Activated CD4-positive, alpha-beta T cell treated with anti-CD3 and anti-CD28 coated beads, Interleukin-2, amount 50 U/mL, for 16 hours (primary cell): ENCODE measurements at regions not wholly inside any gene's neighbourhood (a gene's known extent, or its start where the extent isn't known, plus 50 kb on each side); places are given as distances from the start of the nearest gene placed in this dataset.

ENCODE experiments used
- DNase-seq: peaks from one replicate; pipeline ENCODE4 v3.0.0-alpha.2; 2020

DNA sequence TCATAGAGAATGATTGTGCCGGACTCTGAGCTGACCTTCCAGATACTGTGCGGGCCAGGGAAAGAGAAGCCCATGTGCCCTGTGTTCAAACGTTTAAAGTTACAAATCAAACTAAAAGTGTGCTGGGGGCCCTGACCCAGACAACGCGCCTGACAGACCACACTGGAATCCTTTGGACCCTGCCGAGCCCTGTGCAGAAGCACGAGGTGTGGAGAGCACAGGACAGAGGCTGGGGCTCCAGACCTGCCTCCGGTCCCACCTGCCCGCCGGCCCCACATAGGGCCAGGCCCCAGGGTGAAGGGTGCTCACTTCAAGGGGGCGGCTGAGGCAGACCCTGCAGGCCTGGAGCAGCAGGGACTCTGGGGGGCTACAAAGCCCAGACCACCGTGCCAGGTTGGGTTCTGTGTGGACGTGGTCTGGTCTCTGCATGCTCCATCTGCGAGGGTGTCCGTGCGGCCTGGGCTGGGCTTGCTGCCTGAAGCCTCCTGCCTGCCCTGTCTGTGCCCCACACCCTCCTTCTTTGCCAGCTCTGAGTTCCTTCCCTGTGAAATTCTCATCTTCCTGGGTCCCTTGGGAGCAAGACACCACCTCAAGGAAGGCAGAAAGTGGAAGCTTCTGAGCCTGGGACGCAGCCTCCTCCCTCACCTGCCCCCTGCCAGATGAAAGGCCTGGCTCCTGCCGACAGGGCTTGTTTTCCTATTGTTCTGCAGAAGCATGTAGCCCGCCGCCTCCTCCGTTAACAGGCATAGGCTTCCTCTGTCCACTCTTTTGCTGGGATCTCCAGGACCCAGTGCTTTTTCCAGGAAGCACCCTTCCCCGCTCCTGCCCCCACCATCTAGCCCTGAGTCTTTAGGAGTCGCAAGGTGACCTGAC lies 186.2 kb downstream of the ERMARD start:
- DNase-seq: no peak

DNA sequence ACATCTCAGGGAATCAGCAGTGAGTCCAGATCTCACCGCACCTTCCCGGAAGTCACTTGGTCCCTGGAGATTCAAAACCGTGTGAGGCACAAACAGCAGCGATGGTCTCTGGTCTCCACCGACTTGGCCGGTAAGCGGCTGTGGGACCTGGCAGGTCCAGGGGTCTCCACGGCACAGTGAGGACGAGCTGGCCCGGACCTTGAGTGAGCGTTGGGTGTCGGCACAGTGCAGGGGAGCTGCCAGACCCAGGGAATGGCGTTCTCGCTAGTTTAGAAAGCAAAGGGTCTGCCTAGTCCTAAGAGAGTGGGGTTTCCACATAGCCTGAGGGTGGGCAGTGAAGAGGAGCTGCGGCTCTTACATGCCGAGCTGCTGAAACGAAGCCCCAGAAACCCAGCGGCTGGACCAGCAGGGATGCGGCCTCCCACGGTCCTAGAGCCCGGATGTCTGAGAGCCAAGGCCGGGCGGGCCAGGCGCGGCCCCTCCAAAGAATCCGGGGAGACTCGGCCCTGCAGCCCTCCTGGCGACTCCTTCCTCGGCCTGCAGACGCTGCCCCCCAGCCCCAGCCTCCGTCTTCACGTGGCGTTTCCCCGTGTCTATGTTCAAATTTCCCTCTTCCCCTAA lies 185.0 kb downstream of the ERMARD start:
- DNase-seq: no peak

DNA sequence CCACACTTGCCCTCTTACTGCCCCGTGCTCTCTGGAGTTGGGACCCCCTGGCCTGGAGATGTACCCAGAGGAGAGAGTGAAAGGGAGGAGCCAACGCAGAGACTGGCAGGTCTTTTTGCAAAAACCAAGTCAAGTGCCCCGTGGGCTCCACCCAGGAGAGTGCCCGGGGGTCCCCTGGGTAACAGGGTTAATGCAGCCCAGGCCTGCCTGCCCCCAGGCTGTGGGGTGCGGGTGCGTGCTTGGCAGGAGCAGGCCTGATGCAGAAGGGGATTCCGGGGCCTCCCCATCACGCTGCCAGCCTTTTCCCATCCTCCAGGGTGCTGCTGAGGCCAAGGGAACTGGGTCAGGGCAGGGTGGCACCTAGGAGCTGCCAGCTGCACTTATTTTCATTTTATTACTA lies 184.4 kb downstream of the ERMARD start:
- no peak for DNase-seq

DNA sequence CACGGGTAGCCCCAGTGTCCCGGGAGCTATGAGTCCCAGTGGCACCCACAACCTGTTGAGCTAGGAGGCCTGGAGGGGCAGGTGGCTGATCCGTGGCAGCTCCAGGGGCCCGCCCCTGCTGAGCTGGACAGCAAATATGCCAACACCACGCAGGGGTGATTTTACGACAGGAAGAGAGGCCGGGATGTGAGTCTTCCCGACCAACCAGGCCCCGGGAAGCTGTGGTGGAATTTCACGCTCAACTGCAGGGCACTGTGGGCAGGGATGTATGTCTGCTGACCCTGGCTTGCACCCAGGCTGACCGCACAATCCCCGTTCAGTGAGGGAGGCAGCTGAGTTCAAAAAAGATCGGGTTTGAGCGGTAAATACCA lies 183.9 kb downstream of the ERMARD start:
- DNase-seq: no peak

DNA sequence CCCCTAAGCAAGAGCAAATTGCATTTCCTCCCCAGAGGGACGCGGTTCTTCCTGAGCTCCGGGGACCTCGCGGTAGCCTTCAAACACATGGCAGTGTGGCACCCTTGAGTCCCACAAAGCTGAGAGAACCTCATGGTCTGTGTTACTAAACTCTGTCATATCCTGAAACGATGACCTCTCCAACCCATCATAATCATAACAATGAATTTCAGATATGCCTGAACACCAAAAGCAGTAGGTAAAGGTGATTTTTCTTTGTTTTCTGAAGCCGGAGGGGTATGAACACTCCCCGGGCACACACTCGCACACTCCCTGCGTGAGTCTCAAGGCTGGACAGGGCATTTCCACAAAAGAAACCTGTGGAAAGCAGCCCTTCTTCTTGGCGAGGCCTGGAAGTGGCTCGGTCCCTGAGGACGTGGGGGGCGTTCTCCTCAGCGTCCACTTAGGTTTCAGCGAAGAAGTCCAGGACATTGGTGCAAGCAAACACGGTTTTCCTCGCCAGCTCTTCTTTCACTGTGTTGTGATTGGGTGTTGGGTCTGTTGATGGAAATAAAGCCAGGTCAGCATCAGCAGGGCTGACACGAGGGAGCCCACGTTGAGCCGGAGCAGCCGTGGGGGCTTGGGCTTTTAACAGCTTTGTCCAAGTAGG lies 183.4 kb downstream of the ERMARD start:
- DNase-seq: no peak

DNA sequence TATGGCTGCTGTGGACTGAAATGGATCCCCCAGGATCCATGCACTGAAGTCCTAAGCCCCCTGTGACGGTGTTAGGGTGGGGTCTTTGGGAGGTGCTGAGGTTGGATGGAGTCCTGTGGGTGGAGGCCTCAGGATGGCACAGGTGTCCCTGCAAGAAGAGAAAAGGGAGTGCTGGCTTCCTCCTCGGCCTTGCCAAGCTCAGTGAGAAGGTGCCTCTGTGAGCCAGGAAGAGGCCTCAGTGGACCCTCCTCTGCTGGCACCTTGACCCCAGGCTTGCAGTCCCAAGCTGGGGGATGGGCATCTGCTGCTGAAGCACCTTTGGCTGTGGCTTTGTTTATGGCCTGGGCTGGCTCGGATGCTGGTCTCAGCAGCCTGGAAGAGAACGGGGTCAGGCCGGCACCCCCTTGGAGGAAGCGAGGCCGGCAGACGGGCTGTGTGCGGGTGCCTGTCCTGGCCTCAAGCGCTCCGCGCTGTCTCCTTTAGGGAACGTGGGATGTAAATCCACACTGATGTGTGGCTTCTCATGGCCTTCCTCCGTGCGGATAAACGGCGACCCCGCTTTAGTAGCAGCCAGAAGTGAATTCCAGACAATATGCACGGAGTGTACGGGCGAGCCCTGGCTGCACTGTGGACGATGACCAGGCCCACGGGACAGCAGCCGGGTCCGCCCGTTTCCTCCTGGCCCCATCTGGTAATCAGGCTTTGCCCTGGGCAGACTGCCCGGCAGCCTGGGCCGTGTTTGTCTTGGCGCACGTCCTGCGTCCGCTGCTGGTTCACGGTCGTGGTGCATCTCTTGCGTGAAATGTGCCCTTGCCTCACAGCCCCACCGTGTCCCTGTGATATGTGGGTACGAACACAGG lies 182.6 kb downstream of the ERMARD start:
- no peak for DNase-seq

DNA sequence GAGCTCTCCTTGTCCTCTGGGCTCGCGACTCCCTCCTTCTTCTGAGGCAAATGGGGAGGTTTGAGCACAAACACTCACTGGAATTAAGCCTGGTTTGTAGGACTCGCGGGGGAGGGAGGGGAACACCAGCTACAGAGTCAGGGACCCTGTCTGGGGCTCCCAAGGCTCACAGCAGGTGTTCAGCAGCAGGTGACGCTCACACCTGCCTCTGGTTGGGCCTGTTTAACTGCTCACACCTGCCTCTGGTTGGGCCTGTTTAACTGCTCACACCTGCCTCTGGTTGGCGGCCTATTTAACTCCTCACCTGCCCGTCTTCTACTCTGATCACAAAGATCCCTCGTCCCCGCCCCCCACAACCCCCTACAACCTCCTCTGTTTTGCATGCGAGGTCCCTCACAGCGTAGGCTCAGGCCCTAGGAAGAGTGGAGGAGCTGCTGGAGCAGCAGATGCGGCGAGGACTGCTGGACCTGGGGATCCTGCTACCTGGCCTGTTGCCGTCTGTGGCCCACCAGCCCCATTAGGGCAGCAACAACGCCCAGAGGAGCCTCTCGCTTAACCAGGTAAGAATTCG lies 181.9 kb downstream of the ERMARD start:
- no peak for DNase-seq

DNA sequence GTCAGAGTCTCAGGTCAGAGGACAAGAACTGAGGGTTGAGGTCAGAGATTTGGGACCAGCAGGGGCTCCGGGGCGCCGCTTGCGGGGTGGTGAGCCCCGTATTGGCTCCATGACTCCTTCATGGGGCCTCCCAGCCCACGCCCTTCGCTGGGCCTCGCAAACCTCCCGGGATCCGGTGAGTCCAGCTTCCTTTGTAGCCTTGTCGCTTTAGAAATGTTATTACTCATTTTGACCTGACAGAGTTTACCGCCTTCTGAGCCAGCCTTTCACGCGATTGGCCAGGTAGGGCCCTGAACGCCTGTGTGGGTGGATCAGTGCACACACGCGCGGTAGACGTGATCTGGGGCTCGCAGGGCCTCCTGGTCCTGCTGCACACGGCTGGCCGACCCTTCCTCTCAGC lies 181.1 kb downstream of the ERMARD start:
- no peak for DNase-seq

DNA sequence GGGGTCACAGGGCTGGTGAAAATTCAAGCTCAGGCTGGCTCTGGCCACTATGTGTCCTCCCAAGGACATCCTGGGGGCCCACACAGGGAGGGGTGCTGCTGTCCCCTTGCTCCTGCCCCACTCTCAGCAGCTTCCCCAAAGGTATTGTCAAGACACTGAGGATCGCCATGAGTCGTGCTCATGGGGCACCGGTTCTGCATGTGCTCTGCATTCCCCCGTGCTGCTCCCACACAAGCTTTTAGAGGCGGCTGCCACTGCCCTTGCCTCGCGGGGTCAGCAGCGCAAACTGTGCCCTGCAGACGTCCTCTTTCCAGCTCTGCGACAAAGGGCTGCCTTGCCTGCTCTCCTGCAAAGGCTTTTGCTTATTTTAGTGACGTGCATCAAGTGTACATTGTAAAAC lies 179.8 kb downstream of the ERMARD start:
- DNase-seq: no peak

DNA sequence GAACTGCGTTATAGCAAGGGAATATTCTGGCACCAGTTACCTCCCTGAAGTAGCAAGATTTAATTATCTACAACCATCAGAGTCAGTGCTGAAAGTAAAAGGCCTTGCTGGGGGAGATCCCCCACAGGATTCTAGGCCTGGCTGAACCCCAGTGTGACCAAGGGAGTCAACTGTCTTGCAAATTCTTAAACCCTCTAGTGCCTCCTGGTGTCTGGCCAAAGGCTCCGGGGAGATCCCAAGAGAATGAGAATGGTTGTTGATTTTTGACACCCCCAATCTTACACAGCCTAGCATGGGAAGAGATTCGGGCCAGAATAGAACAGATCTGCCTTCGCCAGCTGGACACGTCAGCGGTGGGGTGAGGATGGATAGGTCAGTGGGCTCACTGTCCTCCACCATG lies 179.4 kb downstream of the ERMARD start:
- DNase-seq: no peak

DNA sequence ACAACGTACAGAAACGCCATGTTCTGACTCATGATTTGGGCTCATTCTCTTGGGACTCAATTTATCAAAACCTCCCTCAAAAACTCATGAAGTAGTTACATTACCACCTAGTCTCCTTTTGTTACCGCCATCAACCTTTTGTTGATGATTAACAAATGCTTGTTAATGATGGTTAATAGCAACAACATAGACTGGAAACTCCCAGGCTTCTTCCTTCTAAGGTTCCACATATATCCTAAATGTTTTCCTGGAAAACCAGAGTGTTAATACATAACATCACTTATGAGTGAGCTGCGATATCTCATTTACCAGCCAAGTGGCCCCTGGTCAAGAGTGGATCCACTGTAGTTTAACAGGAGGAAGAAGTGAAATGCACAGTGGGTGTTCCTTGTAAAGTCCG lies 176.3 kb downstream of the ERMARD start:
- no peak for DNase-seq

DNA sequence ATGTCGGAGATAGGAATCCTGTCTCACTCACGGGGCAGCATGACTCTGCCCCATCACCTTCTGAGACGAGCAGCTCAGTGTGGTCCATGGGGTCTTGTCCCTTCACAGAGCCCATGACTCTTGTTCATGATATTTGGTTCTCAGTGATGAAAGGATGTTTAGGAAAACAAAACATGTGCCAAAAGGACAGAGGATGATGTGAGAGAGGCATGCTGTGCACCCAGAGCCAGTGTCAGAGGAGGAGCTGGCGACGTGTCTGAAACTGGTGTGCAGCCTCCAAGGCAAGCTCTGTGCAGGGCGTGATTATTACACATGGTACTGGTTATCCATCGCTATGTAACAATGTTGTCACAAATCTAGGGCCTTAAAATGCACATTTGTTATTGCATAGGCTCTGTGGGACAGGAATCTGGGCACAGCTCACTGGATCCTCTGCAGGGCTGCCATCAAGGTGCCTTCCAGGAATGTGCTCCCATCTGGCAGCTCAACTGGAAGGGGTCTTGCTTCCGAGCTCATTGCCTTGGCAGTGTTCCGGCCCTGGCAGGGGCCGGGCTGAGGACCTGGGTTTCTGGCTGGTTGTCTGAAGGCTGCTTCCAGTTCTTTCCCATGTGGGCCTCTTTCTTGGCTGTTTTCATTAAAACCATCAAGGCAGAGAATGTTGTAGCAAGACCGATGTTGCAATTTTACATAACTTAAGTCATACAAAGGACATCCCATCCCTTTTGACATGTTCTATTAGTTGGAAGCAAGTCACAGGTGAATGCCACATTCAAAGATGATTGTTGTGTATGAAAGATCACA lies 175.4 kb downstream of the ERMARD start:
- no peak for DNase-seq

DNA sequence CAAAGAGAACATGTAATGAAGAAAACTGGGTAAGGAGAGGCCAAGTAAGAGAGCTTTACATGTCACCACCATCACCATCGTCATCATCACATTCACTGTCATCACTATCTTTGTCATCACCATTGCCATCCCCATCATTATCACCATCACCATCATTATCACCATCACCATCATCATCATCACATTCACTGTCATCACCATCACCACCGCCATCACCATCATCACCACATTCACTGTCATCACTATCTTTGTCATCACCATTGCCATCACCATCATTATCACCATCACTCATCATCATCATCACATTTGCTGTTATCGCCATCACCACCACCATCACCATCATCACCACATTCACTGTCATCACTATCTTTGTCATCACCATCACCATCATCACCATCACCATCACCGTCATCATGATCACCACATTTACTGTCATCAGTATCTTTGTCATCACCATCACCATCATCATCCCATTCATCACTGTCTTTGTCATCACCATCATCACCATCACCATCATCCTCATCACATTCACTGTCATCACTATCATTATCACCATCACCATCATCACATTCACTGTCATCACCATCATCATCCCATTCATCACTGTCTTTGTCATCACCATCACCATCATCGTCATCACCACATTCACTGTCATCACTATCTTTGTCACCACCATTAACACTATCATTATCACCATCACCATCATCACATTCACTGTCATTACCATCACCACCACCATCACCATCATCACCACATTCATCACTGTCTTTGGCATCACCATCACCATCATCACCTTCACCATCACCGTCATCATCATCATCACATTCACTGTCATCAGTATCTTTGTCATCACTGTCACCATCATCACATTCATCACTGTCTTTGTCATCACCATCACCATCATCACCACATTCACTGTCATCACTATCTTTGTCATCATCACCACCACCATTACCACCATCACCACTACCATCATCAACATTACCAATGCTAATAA lies 172.3 kb downstream of the ERMARD start:
- no peak for DNase-seq

DNA sequence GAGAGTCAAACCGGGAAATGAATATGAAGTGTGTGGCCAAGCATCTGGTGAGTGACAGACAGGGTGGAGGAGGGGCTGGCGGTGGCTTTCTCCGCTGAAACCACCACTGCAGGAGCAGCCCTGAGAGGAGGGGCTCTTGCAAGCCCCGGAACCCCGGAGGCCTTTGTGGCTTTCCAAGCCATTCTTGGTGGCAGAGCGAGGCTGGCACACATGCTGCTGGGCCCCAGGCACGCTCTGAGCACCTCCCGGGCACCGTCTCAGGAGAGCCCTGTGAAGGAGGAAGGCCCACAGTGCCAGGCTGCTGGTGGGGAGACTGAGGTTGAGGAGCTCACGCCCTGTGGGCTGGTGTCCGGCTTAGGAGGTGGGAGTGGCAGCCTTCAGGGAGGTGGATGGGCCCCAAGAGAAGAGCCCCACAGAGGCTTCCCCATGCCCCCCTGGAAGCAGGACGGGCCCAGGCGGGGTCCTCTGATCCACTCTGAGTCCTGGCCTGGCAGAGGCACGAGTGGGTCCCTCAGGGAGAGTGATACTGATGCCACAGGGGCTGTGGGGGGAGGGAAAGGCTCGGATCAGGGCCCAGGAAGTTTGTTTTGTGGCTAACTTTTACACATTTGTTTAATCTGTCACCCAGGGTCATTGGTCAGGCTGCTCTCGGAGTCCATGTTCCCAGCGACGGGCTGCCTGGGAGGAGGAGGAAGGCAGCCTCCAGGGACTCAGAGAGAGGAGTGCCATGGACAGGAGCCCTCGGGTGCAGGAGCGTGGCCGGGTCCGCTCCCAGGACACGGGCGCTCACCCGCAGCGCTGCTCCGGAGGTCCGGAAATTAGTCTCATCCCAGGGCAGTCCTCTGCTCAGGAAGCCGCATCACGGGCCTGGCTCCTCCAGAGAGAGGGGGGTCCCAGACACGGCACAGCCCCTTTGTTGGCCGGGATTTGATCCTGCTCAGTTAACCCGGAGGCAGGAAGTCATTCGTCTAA lies 170.7 kb downstream of the ERMARD start:
- peak; percentile 70 for DNase-seq

DNA sequence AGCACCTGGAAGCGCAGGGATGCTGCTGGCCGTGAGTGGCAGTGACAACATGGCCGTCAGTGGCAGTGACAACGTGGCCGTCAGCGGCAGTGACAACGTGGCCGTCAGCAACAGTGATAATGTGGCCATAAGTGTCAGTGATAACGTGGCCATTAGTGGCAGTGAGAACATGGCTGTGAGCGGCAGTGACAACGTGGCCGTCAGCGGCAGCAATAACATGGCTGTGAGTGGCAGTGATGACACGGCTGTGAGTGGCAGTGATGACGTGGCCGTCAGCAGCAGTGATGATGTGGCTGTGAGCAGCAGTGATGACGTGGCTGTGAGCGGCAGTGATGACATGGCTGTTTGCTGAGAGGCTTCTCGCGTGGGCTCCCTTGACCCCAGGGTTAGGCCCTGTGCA lies 169.8 kb downstream of the ERMARD start:
- DNase-seq: no peak

DNA sequence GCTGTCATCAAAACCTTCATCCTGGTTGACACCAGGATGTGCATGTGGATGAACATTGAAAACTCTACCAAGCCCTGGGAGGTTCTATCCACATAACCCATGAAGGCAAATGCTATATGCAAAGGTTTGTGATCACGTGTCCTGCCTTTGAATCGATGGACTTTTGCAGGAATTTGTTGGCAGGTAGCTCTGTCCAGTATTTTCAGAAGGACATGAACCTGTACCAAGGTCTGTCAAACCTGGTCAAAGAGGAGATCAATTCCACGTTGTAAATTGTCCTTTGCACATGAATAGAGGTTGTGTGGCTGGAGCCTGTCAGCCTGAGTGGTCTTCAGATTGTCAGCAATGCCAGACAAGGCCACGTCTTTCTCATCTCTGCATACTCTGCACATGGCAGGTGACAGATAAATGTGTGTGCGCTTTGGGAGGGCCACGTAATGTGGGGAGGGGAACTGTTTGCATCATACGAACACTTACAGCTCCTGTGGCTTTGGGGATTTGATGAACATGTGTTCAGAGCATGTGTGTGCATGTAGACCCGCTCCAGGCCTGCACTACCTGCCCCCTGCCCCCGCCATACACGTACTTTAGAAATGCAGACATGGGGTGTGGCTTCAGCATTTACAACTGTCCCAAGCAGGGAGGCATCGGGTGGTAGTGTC lies 169.1 kb downstream of the ERMARD start:
- DNase-seq: no peak

DNA sequence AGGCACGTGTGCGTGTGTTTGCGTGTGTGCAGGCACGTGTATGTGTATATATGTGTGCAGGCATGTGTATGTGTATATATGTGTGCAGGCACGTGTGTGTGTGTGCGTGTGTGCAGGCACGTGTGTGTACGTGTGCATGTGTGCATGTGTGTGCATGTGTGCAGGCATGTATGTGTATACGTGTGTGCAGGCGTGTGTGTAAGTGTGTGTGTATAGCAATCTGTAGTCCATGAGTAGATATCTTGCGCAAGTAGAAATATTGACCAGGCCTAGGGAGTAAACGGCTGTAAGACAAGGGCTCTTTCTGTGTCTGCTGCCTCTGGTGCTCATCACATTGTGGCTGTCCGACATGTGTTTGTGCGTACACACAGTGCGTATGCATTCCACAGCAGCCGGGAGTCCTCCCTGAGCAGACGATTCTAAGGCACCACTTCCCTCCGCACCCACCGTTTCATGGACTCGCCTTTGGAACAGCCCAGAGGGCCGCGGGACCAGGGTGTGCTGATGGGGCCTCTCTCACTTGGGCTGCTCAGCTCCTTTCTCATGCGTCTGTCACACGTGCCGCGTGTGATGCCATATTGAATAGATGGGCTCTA lies 167.6 kb downstream of the ERMARD start:
- DNase-seq: no peak

DNA sequence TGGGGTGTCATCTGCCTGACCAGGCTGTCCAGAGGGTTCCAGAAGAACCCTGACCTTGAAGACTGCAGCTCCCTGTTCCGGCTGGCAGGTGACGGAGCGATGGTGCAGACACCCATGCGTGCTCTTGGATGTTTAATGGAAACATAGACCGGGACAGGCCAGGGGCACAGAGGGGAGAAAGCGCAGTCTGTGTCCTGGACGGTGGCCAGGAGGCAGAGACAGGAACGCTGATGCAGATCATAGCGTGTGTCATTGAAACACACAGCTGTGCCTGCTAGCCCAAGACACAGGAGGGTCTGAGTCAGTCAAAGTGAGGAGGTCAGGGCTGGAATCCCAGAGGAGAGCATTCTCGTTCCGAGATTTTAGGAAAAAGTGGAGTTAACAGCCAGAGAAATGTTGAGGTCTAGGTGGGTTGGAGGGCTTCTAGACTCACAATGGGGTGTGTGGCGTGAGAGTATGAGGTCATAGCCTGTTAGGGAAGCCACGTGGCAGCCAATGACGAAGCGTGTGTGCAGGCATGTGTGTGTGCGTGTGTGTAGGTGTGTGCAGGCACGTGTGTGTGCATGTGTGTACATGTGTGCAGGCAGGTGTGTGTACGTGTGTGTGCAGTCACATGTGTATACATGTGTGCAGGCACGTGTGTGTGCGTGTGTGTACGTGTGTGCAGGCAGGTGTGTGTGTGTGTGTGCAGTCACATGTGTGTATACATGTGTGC lies 167.0 kb downstream of the ERMARD start:
- DNase-seq: no peak
